Erythroblast (primary cell): ENCODE measurements at regions not wholly inside any gene's neighbourhood (a gene's known extent, or its start where the extent isn't known, plus 50 kb on each side); places are given as distances from the start of the nearest gene placed in this dataset.
"Not testable (repeated sequence)": the region's sequence is repeated elsewhere in the genome, so short reads cannot be mapped to it uniquely, and the experiment has no call there.

Source experiments
- DNase-seq, 2 experiments: peaks; one replicate each; lab custom pipeline; 2025; lab: John Stamatoyannopoulos, UW
- GATA1 ChIP-seq: IDR thresholded peaks from 2 replicates; pipeline ENCODE4 v1.6.1; 2011; ENCODE audit warnings: low read depth, mild to moderate bottlenecking, control low read depth, low read length, moderate library complexity
- POLR2A ChIP-seq: IDR thresholded peaks from 2 replicates; pipeline ENCODE4 v1.6.1; 2011; ENCODE audit warnings: mild to moderate bottlenecking, low read length

- TF ChIP-seq GATA1 (no peak), POLR2A (no peak)
Measured at GRCh38 chr2:19631871-19632270, 269.9 kb downstream of the TTC32 start.

DNA sequence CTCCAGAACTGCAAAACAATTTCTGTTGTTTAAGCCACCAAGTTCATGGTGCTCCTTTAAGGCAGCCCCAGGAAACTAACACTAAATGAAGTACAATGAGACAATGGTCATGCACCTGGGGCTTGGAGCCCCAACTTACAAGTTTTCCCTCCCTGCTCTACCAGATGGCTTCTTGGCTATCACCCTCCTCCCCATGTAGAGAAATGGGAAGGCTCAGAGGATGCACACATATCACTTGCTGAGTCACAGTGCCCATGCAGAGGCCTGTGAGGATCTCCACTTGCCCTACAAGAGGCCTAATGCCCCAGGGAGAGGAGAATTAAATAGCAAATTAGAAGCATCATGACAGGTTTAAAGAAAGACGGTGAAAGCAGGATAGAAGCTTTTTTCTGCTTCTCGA lies 270.9 kb downstream of the TTC32 start:
- DNase-seq, result no peak
- TF ChIP-seq POLR2A (no peak), GATA1 (no peak)

More at GRCh38 chr2:19631871-19632270, 269.9 kb downstream of the TTC32 start:
- no peak for DNase-seq

DNA sequence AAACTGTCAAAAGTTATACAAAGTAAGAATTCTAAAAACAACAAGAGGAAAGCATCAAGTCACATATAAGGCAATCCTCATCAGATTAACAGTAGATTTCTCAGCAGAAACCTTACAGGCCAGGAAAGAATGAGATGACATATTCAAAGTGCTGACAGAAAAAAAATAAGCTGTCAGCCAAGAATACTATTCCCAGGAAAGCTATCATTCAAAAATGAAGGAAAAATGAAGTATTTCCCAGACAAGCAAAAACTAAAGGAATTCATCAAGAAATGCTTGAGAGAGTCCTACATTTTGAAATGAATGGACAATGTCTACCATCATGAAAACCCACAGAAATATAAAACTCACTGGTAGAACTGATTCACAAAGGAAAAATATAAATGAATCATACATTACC lies 268.9 kb upstream of the OSR1 start:
- no peak for TF ChIP-seq GATA1
- no peak for TF ChIP-seq POLR2A
- no peak for DNase-seq

DNA sequence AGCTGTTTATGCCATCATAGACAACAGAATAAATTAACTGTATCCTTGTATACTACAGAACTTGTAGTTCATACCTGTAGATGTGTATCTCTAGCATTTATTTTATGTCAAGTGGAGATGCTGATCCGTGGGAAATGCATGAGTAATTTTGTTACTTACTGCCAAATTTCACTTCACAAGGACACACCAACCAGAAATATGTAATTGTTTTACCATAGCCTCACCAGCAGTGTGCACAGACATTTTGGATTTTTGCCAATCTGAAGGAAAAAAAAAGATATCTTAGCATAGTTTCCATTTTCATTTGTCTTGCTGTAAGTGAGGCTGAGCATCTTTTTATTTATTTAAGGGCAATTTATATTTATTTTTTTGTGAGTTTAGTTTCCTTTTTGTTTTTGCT lies 265.1 kb upstream of the OSR1 start:
- no peak for DNase-seq
- TF ChIP-seq GATA1 (no peak), POLR2A (no peak)

DNA sequence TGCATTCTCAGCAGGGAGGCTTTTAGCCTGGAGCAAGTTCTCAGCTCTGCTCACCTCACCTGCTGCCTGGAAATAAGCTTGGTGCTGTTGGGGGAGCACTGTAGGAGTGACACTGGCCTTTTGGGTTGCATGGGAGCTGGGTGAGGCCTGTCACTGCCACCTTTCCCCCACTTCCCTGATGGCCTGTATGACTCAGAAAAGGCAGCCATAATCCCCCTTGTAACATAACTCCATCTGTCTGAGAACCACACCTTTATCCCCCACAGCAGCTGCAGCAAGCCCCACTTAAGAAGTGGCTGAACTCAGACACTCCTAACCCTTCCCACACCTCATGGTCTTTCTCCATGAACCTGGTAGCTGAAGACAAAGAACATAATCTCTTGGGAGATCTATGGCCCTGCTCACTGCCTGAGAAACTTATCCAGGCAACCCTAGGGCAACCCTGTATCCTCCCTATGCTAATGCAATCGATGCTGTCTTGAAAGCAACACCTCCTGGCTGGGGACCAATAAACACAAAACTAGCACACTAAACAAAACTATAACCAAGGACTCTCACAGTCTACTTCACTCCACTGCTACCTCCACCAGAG lies 258.9 kb upstream of the OSR1 start:
- TF ChIP-seq POLR2A, result no peak
- TF ChIP-seq GATA1, result no peak
- DNase-seq, result no peak

GRCh38 chr2:19615402-19615801 lies 257.0 kb upstream of the OSR1 start:
- DNase-seq, result not testable (repeated sequence)

GRCh38 chr2:19614066-19614465 lies 255.6 kb upstream of the OSR1 start:
- TF ChIP-seq POLR2A, result no peak
- TF ChIP-seq GATA1, result no peak
- no peak for DNase-seq

GRCh38 chr2:19611491-19612332 lies 253.3 kb upstream of the OSR1 start:
- TF ChIP-seq POLR2A, result no peak
- DNase-seq, result no peak

DNA sequence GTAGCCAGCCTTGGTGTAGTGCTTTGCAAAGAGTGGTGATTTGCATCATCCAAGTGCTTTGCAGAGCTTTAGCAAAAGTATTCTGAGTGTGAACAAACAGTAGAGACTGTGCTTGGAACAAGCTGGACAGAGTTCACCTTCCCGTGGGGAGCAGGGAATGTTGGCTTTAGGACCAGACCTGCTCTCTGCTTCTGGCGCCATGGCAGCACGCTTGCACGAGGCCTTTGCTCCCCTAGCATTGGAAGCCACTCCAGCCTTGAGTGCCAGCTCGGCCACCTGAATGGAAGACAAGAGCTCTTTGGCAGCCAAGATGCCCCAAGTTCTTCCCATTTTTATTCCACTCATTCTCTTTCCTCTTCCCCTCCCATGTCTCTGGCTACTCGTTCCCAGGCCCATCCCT lies 250.8 kb upstream of the OSR1 start:
- TF ChIP-seq GATA1 (no peak), POLR2A (no peak)
- DNase-seq, result no peak

DNA sequence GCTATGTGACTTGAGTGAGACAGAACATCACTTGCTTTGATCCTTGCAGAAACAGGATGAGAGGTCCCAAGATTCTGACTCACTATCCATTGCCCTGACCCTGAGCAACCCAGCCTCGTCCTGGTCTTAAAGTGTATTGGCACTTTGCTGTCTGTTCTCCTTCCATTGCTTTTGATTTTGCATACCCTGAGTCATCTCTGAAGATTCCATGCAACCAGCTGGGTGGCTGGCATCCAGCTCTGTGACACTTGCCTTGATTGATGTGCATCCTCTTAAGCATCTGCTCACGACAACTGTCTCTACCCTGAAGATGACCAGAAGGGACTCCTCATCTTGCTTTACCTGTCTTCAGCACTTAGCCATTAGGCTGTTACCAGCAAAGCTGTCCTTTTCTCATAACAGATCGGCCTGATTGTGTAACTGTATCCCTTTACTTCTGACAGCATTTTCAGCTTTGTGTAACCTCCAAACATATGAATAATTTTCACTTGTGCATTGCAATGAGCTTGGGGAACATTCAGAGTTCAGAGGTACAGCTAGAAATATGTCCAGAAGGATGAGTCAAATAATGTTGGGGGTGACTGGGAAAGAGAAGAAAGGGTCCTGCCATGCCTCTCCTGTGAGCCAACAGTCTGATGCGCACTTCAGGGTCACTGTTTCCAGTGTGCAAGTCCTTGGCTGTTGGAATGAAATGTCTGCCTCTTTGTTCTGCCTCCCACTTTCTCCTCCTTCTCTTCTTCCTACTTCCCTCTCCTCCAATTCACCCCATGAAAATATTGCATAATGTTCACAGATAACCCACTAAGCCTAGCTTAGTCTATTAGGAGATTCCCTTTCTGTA lies 249.7 kb upstream of the OSR1 start:
- TF ChIP-seq GATA1 (no peak), POLR2A (no peak)
- no peak for DNase-seq

DNA sequence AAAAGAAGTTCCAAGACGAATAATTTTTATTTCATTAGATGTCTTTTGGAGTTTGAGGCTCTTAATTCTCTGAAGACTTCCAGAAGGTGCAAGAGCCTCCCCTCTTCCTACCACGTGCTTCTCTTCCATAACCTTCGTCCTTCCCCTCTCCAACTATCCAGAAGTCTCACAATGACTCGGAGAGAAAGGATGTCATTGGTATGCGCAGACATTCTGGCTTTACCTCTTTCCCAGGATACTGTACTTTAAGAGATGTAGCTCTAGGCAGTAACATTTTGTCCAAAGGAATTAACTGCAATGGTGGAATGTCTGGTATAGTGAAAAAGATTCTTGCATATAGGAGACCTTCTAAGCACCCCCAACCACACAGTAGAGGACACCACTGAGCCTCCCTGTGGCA lies 249.0 kb upstream of the OSR1 start:
- DNase-seq, result no peak
- TF ChIP-seq POLR2A, result no peak
- TF ChIP-seq GATA1, result no peak

DNA sequence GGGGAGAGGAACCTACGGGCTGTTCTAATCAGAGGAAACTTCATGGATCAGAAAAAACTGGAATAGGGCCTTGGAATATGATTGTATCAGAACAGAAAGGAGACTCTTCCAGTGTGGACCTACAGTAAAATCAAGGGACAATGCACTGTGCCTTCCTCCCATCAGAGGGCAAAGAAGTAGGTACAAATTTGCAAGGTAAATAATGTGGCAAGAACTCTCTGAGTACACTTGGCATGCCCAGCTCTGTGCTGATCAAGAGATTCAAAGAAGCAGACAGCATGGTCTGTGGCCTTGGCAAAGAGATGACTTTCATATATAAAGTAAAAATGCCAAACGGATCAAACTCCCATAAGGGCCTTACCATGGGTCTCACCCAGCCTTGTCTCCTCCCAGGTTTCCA lies 242.6 kb upstream of the OSR1 start:
- TF ChIP-seq POLR2A (no peak), GATA1 (no peak)
- DNase-seq, result no peak

DNA sequence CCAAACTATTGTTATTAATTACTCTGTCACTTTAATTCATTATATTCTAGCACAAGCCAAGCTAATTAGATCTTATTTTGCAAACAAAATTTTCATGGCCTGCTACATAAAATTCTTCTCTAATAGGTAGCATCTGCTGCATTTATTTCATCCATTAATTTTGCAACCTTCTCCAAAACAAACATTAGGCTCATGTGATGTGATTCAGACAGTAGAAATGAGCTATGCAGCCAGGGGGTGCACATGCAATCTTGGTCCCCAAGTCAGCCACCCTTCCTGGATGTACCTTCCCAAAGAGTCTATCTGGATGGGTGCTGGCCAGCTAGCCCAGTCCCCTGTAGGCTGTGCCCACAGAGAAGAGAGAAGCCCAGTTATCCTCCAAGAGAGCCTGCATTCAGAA lies 242.1 kb upstream of the OSR1 start:
- no peak for DNase-seq
- TF ChIP-seq GATA1, result no peak
- no peak for TF ChIP-seq POLR2A

DNA sequence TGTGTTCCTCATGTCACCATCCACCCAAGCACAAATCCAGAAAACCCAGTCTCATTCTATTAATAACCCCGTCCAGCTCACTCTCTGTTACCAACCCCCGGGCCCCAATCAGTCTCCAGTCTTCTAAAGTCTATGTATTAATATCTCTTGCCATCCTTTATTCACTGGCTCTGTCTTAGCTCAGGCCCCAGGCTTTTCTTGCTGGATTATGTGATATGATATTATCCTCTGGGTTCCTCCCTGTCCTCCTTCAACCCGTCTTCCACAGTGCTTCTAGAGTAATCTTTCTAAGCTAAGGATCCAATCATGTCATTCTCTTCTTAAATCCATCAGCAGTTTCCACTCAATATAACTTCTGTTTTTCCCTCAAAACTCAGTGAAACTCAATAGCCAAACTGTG lies 240.5 kb upstream of the OSR1 start:
- TF ChIP-seq GATA1, result no peak

DNA sequence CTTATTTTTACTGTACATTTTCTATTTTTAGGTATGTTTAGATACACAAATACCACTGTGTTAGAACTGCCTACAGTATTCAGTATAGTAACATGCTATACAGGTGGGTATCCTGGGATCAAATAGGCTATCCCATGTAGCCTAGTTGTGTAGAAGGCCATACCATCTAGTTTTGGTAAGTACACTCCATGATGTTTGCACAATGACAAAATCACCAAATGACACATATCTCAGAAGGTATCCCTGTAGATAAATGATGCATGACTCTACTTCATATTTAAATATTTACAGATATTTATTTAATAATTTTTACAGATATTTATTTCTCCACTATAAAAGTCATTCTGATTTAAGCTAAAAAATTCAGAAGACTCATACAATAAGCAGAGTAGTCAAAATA lies 233.8 kb upstream of the OSR1 start:
- TF ChIP-seq POLR2A, result no peak
- no peak for TF ChIP-seq GATA1
- no peak for DNase-seq

More for the DNA sequence above, 240.5 kb upstream of the OSR1 start:
- no peak for DNase-seq
